K562 (cell line): ENCODE measurements at regions not wholly inside any gene's neighbourhood (a gene's known extent, or its start where the extent isn't known, plus 50 kb on each side); places are given as distances from the start of the nearest gene placed in this dataset.

ENCODE experiments used
- ATAC-seq: fragments of 200-7000 bp; cut with Tn5 transposase; 3 replicates; pipeline ENCODE4 v1.9.1; 2020; ENCODE audit warnings: moderate library complexity
- BruUV-seq: library from RNA; stranded (reverse); fragments of 400-500 nt; replicated peaks from 2 replicates; lab custom pipeline; 2021; lab: Mats Ljungman, UMichigan
- CTCF ChIA-PET: fragments of 300-600 bp; formaldehyde crosslinking; extraction: SDS; loops from one replicate; lab custom pipeline; 2021; ENCODE audit warnings: low intra/inter-chr PET ratio; lab: Yijun Ruan, JAX
- POLR2A ChIA-PET: fragments of 300-600, 350-650 bp; sonication (Branson Sonifier 250); formaldehyde crosslinking; extraction: SDS; loops from one replicate; lab custom pipeline; 2021; ENCODE audit warnings: antibody characterized with exemption, inconsistent platforms; lab: Yijun Ruan, JAX
- DNase-seq, 4 experiments: peaks; one replicate each; pipeline versions ENCODE4 v3.0.0 to v3.0.0-alpha.2; 2011 to 2018; ENCODE audit warnings: low spot score in 3 of 4, mixed read lengths in 3 of 4; ENCODE audit errors: extremely low read depth in 1 of 4
- FAIRE-seq: peaks from 2 replicates; lab custom pipeline; 2011; peaks lifted over from hg19 to GRCh38; lab: Jason Lieb, UNC
- H2AFZ ChIP-seq: 2 replicates; pipeline ENCODE4 v1.6.0; 2011; ENCODE audit warnings: low read depth, low read length, control low read depth, inconsistent platforms
- H3K27ac ChIP-seq: fragments of 200-600 bp; 3 replicates; pipeline ENCODE4 v1.8.0; 2011; ENCODE audit warnings: low read depth, mild to moderate bottlenecking, control low read depth, inconsistent platforms, low read length, moderate library complexity, mixed read lengths; ENCODE audit errors: extremely low read depth
- H3K27me3 ChIP-seq, 2 experiments: fragments of 300-600 bp in 1 of 2; 2 replicates in 1 of 2; 3 replicates in 1 of 2; pipeline versions ENCODE4 v1.6.0 to v1.8.0; 2011; ENCODE audit warnings: inconsistent platforms in 2 of 2, low read length in 2 of 2, mild to moderate bottlenecking in 1 of 2, mixed read lengths in 1 of 2, moderate library complexity in 1 of 2; ENCODE audit not compliant: control insufficient read depth in 2 of 2, insufficient read depth in 2 of 2
- H3K36me3 ChIP-seq: fragments of 300-600 bp; 3 replicates; pipeline ENCODE4 v1.8.0; 2011; ENCODE audit warnings: mild to moderate bottlenecking, low read length, inconsistent platforms; ENCODE audit not compliant: control insufficient read depth, insufficient read depth
- H3K4me1 ChIP-seq, 2 experiments: fragments of 200-600 bp in 1 of 2; replicated peaks in 1 of 2; 2 replicates in 1 of 2; 3 replicates in 1 of 2; pipeline versions ENCODE4 v1.5.1 to v1.8.0; 2011; ENCODE audit warnings: inconsistent platforms in 2 of 2, low read length in 2 of 2, mild to moderate bottlenecking in 1 of 2, mixed read lengths in 1 of 2, moderate library complexity in 1 of 2; ENCODE audit not compliant: control insufficient read depth in 2 of 2, insufficient read depth in 2 of 2
- H3K4me2 ChIP-seq: 2 replicates; pipeline ENCODE4 v1.6.1; 2011; ENCODE audit warnings: low read length, control low read depth, inconsistent platforms, mixed read lengths; ENCODE audit not compliant: insufficient read depth
- H3K4me3 ChIP-seq: fragments of 200-600 bp; sonication (generic), shearing (Covaris generic); 2 replicates; pipeline ENCODE4 v1.5.1; 2016; ENCODE audit warnings: control low read depth, inconsistent platforms
- H3K79me2 ChIP-seq: fragments of 200-600 bp; 3 replicates; pipeline ENCODE4 v1.8.0; 2011; ENCODE audit warnings: low read length, inconsistent platforms; ENCODE audit not compliant: control insufficient read depth, insufficient read depth
- H3K9ac ChIP-seq, 2 experiments: 2 replicates each; pipeline versions ENCODE4 v1.6.0 to v1.6.1; 2011; ENCODE audit warnings: low read depth in 2 of 2, low read length in 2 of 2, control low read depth in 1 of 2, inconsistent platforms in 1 of 2, mild to moderate bottlenecking in 1 of 2, mixed read lengths in 1 of 2; ENCODE audit not compliant: insufficient read depth in 1 of 2
- H3K9me1 ChIP-seq: one replicate; pipeline ENCODE4 v1.6.0; 2011; ENCODE audit warnings: inconsistent platforms, mild to moderate bottlenecking, low read length, moderate library complexity; ENCODE audit not compliant: control insufficient read depth, insufficient read depth
- H3K9me3 ChIP-seq: replicated peaks from 2 replicates; pipeline ENCODE4 v1.5.1; 2011; ENCODE audit warnings: low read depth, low read length, inconsistent platforms; ENCODE audit not compliant: control insufficient read depth, insufficient read depth
- H4K20me1 ChIP-seq: replicated peaks from 2 replicates; pipeline ENCODE4 v1.6.1; 2011; ENCODE audit warnings: low read length, inconsistent platforms, mixed read lengths; ENCODE audit not compliant: control insufficient read depth, insufficient read depth
- CBX1 ChIP-seq: sonication (generic); IDR thresholded peaks from 2 replicates; pipeline ENCODE4 v1.6.1; 2016; ENCODE audit warnings: antibody characterized with exemption, low read depth, mild to moderate bottlenecking
- DMBX1 ChIP-seq: fragments of 250-450 bp; sonication (Bioruptor Pico); IDR thresholded peaks from 2 replicates; pipeline ENCODE4 v1.8.0; 2022; ENCODE audit warnings: inconsistent platforms, mild to moderate bottlenecking, moderate library complexity, borderline replicate concordance
- FOXK1 ChIP-seq: sonication (generic); formaldehyde crosslinking; IDR thresholded peaks from 2 replicates; pipeline ENCODE4 v1.8.0; 2022; ENCODE audit warnings: missing genetic modification reagents, mild to moderate bottlenecking, borderline replicate concordance
- KLF1 ChIP-seq: fragments of 450-650 bp; IDR thresholded peaks from 2 replicates; pipeline ENCODE4 v1.6.1; 2016; ENCODE audit warnings: missing genetic modification characterization, missing compliant biosample characterization
- MCM3 ChIP-seq: fragments of 450-650 bp; IDR thresholded peaks from 2 replicates; pipeline ENCODE4 v1.6.1; 2016
- MCM5 ChIP-seq: fragments of 450-650 bp; IDR thresholded peaks from 2 replicates; pipeline ENCODE4 v1.6.1; 2016; ENCODE audit warnings: low read depth
- MTA2 ChIP-seq: fragments of 450-650 bp; IDR thresholded peaks from 2 replicates; pipeline ENCODE4 v1.6.1; 2016; ENCODE audit warnings: low read depth
- TAF9B ChIP-seq: fragments of 450-650 bp; IDR thresholded peaks from 2 replicates; pipeline ENCODE4 v1.6.1; 2018; ENCODE audit warnings: mild to moderate bottlenecking; ENCODE audit not compliant: partially characterized antibody
- U2AF1 ChIP-seq: fragments of 200-400 bp; formaldehyde crosslinking; optimal IDR thresholded peaks from 2 replicates; pipeline ENCODE3; 2017; ENCODE audit warnings: mild to moderate bottlenecking, low read depth, low read length, moderate library complexity
- ZNF347 ChIP-seq: fragments of 450-650 bp; formaldehyde crosslinking; IDR thresholded peaks from 2 replicates; pipeline ENCODE4 v1.4.0; 2020; ENCODE audit warnings: low read depth, mild to moderate bottlenecking, moderate library complexity
- ZNF778 ChIP-seq: fragments of 450-650 bp; formaldehyde crosslinking; IDR thresholded peaks from 2 replicates; pipeline ENCODE4 v1.4.0; 2020; ENCODE audit warnings: mild to moderate bottlenecking, moderate library complexity
- WGBS: fragments of 100-300 bp; shearing (Covaris generic); methylation state at CpG from one replicate; pipeline ENCODE4 v1.1.6; 2016; ENCODE audit warnings: low coverage, mixed read lengths; ENCODE audit not compliant: insufficient coverage; ENCODE audit errors: missing lambda C conversion rate; 5-methylcytosine and 5-hydroxymethylcytosine counted together
- in situ Hi-C: fragments of 300-500 bp; cut with MboI; formaldehyde crosslinking; loops from 4 replicates; pipeline ENCODE4 v1.15.0; 2018; ENCODE audit warnings: inconsistent platforms, mixed read lengths
- intact Hi-C: fragments of 100-400 bp; cut with micrococcal nuclease; formaldehyde crosslinking; loops from 2 replicates; pipeline ENCODE4 v1.14.2; 2022
- TF ChIP-seq, protein P1 (sequence below): fragments of 150-350 bp; conservative IDR thresholded peaks from 2 replicates; pipeline ENCODE4 v1.6.1; 2014; ENCODE audit warnings: low read length
- TF ChIP-seq, protein P2 (sequence below): fragments of 450-650 bp; IDR thresholded peaks from one replicate; pipeline ENCODE4 v1.6.1; 2018; ENCODE audit warnings: mild to moderate bottlenecking, moderate library complexity; ENCODE audit not compliant: partially characterized antibody

DNA sequence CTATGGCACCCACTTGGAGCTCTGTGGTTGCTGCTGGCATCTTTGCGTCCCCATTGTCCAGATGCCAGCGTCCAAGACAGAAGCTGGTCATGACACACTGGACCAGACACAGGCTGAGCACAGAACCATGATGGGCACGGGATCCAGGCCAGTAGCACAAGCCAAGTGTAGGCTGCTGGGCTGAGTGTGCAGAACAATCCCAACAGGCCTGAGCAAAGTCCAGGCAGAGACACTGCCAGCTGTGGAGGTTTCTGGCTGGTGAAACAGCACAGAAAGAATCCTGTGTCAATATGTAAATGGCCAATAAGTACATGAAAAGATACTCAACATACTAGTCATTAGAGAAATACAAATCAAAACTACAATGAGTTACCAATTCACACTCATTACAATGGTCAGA is 705.4 kb downstream of the METTL4 start:
- H2AFZ ChIP-seq = no peak overlapping the region
- H3K27ac ChIP-seq = no peak overlapping the region
- no peaks in the 10 kb centered on the region for H3K79me2 ChIP-seq
- FAIRE-seq (no peak), DNase-seq (no peak), ATAC-seq (no peak)
- no peak overlapping the region for H3K4me3 ChIP-seq
- ChIA-PET CTCF (no interaction called here), POLR2A (interaction anchor here (0.9 kb wide), 1 partner anchor 12 kb away, joined by 5 read pairs; no protein-coding TSS in a partner anchor)
- 3% methylated on average over 3 of the region's 3 CpGs for WGBS
- no peaks in the 10 kb centered on the region for H3K4me1 ChIP-seq
- peaks cover 0 to 4% of the 10 kb centered on the region in 2 experiments; a peak in 1 of 5 replicates for H3K27me3 ChIP-seq
- H3K36me3 ChIP-seq = no peaks in the 10 kb centered on the region
- BruUV-seq = no TSS peak
- H3K9me1 ChIP-seq = no peaks in the 10 kb centered on the region
- H3K9me3 ChIP-seq = no peaks in the 10 kb centered on the region
- H3K4me2 ChIP-seq = no peak overlapping the region
- H3K9ac ChIP-seq = no peak overlapping the region
- no peak for TF ChIP-seq MCM5
- no peak for TF ChIP-seq MCM3
- TF ChIP-seq DMBX1 (CRISPR knock-in tag) = no peak
- TF ChIP-seq, protein P1, sequence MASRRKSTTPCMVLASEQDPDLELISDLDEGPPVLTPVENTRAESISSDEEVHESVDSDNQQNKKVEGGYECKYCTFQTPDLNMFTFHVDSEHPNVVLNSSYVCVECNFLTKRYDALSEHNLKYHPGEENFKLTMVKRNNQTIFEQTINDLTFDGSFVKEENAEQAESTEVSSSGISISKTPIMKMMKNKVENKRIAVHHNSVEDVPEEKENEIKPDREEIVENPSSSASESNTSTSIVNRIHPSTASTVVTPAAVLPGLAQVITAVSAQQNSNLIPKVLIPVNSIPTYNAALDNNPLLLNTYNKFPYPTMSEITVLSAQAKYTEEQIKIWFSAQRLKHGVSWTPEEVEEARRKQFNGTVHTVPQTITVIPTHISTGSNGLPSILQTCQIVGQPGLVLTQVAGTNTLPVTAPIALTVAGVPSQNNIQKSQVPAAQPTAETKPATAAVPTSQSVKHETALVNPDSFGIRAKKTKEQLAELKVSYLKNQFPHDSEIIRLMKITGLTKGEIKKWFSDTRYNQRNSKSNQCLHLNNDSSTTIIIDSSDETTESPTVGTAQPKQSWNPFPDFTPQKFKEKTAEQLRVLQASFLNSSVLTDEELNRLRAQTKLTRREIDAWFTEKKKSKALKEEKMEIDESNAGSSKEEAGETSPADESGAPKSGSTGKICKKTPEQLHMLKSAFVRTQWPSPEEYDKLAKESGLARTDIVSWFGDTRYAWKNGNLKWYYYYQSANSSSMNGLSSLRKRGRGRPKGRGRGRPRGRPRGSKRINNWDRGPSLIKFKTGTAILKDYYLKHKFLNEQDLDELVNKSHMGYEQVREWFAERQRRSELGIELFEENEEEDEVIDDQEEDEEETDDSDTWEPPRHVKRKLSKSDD = no peak
- TF ChIP-seq FOXK1 = no peak
- no peak for TF ChIP-seq TAF9B
- no peak for TF ChIP-seq KLF1
- no peak for TF ChIP-seq ZNF778 (CRISPR knock-in tag)
- TF ChIP-seq U2AF1 = no peak
- TF ChIP-seq, protein P2, sequence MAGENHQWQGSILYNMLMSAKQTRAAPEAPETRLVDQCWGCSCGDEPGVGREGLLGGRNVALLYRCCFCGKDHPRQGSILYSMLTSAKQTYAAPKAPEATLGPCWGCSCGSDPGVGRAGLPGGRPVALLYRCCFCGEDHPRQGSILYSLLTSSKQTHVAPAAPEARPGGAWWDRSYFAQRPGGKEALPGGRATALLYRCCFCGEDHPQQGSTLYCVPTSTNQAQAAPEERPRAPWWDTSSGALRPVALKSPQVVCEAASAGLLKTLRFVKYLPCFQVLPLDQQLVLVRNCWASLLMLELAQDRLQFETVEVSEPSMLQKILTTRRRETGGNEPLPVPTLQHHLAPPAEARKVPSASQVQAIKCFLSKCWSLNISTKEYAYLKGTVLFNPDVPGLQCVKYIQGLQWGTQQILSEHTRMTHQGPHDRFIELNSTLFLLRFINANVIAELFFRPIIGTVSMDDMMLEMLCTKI = no peak
- no peak for TF ChIP-seq MTA2
- no peak for TF ChIP-seq CBX1
- TF ChIP-seq ZNF347 (CRISPR knock-in tag) = no peak
- in situ Hi-C loops = no loop called here
- intact Hi-C loops = no loop called here
- no peaks in the 10 kb centered on the region for H4K20me1 ChIP-seq
